H9 (cell line): ENCODE measurements at regions not wholly inside any gene's neighbourhood (a gene's known extent, or its start where the extent isn't known, plus 50 kb on each side); places are given as distances from the start of the nearest gene placed in this dataset.

Experiments used
- DNase-seq: peaks from one replicate; pipeline ENCODE4 v3.0.0-alpha.2; 2017
- H2AFZ ChIP-seq: one replicate; pipeline ENCODE4 v1.6.1; 2013; ENCODE audit warnings: mild to moderate bottlenecking, low read length, control low read depth, moderate library complexity
- H2AK5ac ChIP-seq: 2 replicates; pipeline ENCODE4 v1.6.1; 2013; ENCODE audit warnings: low read length, control low read depth, mixed read lengths; ENCODE audit not compliant: insufficient read length
- H2BK120ac ChIP-seq: one replicate; pipeline ENCODE4 v1.6.1; 2013; ENCODE audit warnings: low read depth, mild to moderate bottlenecking, low read length, control low read depth, inconsistent platforms; ENCODE audit not compliant: poor library complexity, severe bottlenecking
- H2BK12ac ChIP-seq: 2 replicates; pipeline ENCODE4 v1.6.1; 2013; ENCODE audit warnings: low read length, control low read depth, mixed read lengths, low read depth; ENCODE audit not compliant: insufficient read length
- H2BK15ac ChIP-seq: 2 replicates; pipeline ENCODE4 v1.6.1; 2013; ENCODE audit warnings: low read depth, low read length, control low read depth
- H2BK20ac ChIP-seq: one replicate; pipeline ENCODE4 v1.6.1; 2013; ENCODE audit warnings: low read depth, mild to moderate bottlenecking, low read length, control low read depth, inconsistent platforms; ENCODE audit not compliant: poor library complexity, severe bottlenecking
- H2BK5ac ChIP-seq: 2 replicates; pipeline ENCODE4 v1.6.1; 2013; ENCODE audit warnings: low read length, control low read depth, mixed read lengths; ENCODE audit not compliant: insufficient read length
- H3K14ac ChIP-seq: 2 replicates; pipeline ENCODE4 v1.6.1; 2013; ENCODE audit warnings: low read length, control low read depth; ENCODE audit not compliant: insufficient read depth
- H3K18ac ChIP-seq: 2 replicates; pipeline ENCODE4 v1.6.1; 2013; ENCODE audit warnings: low read depth, mild to moderate bottlenecking, mixed read lengths, low read length, control low read depth; ENCODE audit not compliant: insufficient read length
- H3K23ac ChIP-seq: 2 replicates; pipeline ENCODE4 v1.6.1; 2013; ENCODE audit warnings: low read length, control low read depth, mixed read lengths, low read depth; ENCODE audit not compliant: insufficient read length
- H3K23me2 ChIP-seq: 2 replicates; pipeline ENCODE4 v1.6.1; 2013; ENCODE audit warnings: low read depth, mild to moderate bottlenecking, mixed read lengths, low read length, control low read depth; ENCODE audit not compliant: insufficient read length, poor library complexity, severe bottlenecking
- H3K27ac ChIP-seq: 2 replicates; pipeline ENCODE4 v1.5.1; 2013; ENCODE audit warnings: low read length, control low read depth, mixed read lengths, low read depth; ENCODE audit not compliant: insufficient read length
- H3K27me3 ChIP-seq: 2 replicates; pipeline ENCODE4 v1.6.1; 2013; ENCODE audit warnings: low read length, control low read depth, inconsistent platforms; ENCODE audit not compliant: insufficient read depth
- H3K4ac ChIP-seq: 2 replicates; pipeline ENCODE4 v1.6.1; 2013; ENCODE audit warnings: low read depth, mild to moderate bottlenecking, control low read depth, inconsistent platforms, low read length, moderate library complexity
- H3K4me1 ChIP-seq: 2 replicates; pipeline ENCODE4 v1.6.1; 2013; ENCODE audit warnings: low read length, control low read depth, inconsistent platforms; ENCODE audit not compliant: insufficient read depth
- H3K4me2 ChIP-seq: 2 replicates; pipeline ENCODE4 v1.6.1; 2013; ENCODE audit warnings: low read length, control low read depth, mixed read lengths; ENCODE audit not compliant: insufficient read length, insufficient read depth
- H3K56ac ChIP-seq: 2 replicates; pipeline ENCODE4 v1.6.1; 2013; ENCODE audit warnings: low read depth, mild to moderate bottlenecking, mixed read lengths, low read length, control low read depth; ENCODE audit not compliant: insufficient read length
- H3K79me1 ChIP-seq: 2 replicates; pipeline ENCODE4 v1.6.1; 2013; ENCODE audit warnings: low read depth, mild to moderate bottlenecking, moderate library complexity, low read length, control low read depth, inconsistent platforms; ENCODE audit not compliant: insufficient read depth, poor library complexity, severe bottlenecking
- H3K79me2 ChIP-seq: 2 replicates; pipeline ENCODE4 v1.6.1; 2013; ENCODE audit warnings: low read length, control low read depth, inconsistent platforms; ENCODE audit not compliant: insufficient read depth
- H3K9ac ChIP-seq: 2 replicates; pipeline ENCODE4 v1.6.1; 2013; ENCODE audit warnings: low read length, control low read depth, mixed read lengths; ENCODE audit not compliant: insufficient read length; ENCODE audit errors: extremely low read depth
- H3K9me3 ChIP-seq: one replicate; pipeline ENCODE4 v1.6.1; 2013; ENCODE audit warnings: low read depth, low read length, inconsistent platforms; ENCODE audit not compliant: control insufficient read depth
- H3T11ph ChIP-seq: one replicate; pipeline ENCODE4 v1.6.1; 2013; ENCODE audit warnings: mild to moderate bottlenecking, low read length, control low read depth, inconsistent platforms
- H4K20me1 ChIP-seq: one replicate; pipeline ENCODE4 v1.6.1; 2013; ENCODE audit not compliant: control insufficient read depth, insufficient read length, insufficient read depth
- H4K5ac ChIP-seq: 2 replicates; pipeline ENCODE4 v1.6.1; 2013; ENCODE audit warnings: low read depth, mild to moderate bottlenecking, mixed read lengths, low read length, control low read depth; ENCODE audit not compliant: insufficient read length
- H4K8ac ChIP-seq: replicated peaks from 2 replicates; pipeline ENCODE4 v1.6.1; 2013; ENCODE audit warnings: low read length, control low read depth, mixed read lengths, low read depth; ENCODE audit not compliant: insufficient read length
- H4K91ac ChIP-seq: 2 replicates; pipeline ENCODE4 v1.6.1; 2013; ENCODE audit warnings: low read depth, mild to moderate bottlenecking, moderate library complexity, mixed read lengths, low read length, control low read depth; ENCODE audit not compliant: insufficient read length
- H3K27ac Mint-ChIP-seq, 3 experiments: 2 replicates in 2 of 3; 3 replicates in 1 of 3; pipeline ENCODE4 v1.8.0; 2020 to 2021; ENCODE audit warnings: mixed read lengths in 3 of 3, mild to moderate bottlenecking in 1 of 3, moderate library complexity in 1 of 3
- H3K27me3 Mint-ChIP-seq: 2 replicates; pipeline ENCODE4 v1.8.0; 2021; ENCODE audit warnings: low read depth, mild to moderate bottlenecking, moderate library complexity, mixed read lengths
- H3K36me3 Mint-ChIP-seq, 3 experiments: 2 replicates in 2 of 3; 3 replicates in 1 of 3; pipeline ENCODE4 v1.8.0; 2020 to 2021; ENCODE audit warnings: low read depth in 3 of 3, mixed read lengths in 3 of 3; ENCODE audit not compliant: insufficient read depth in 1 of 3
- H3K4me1 Mint-ChIP-seq, 2 experiments: 2 replicates each; pipeline ENCODE4 v1.8.0; 2020; ENCODE audit warnings: mixed read lengths in 2 of 2
- H3K4me3 Mint-ChIP-seq, 2 experiments: 2 replicates in 1 of 2; 3 replicates in 1 of 2; pipeline ENCODE4 v1.8.0; 2020 to 2021; ENCODE audit warnings: mild to moderate bottlenecking in 2 of 2, mixed read lengths in 2 of 2, moderate library complexity in 1 of 2
- H3K9me3 Mint-ChIP-seq, 2 experiments: 2 replicates in 1 of 2; 3 replicates in 1 of 2; pipeline ENCODE4 v1.8.0; 2020; ENCODE audit warnings: mild to moderate bottlenecking in 2 of 2, mixed read lengths in 2 of 2, moderate library complexity in 1 of 2
- WGBS: extraction: QIAGEN DNeasy Blood & Tissue Kit; methylation state at CpG from one replicate; pipeline ENCODE4 v1.1.7; 2013; ENCODE audit warnings: missing lambda C conversion rate, low lambda C conversion rate, mixed read lengths; ENCODE audit not compliant: insufficient read length; ENCODE audit errors: extremely low coverage; 5-methylcytosine and 5-hydroxymethylcytosine counted together
- TF ChIP-seq, protein P1 (sequence below): fragments of 200-600 bp; sonication (generic); conservative IDR thresholded peaks from 3 replicates; pipeline ENCODE4 v1.8.0; 2021; ENCODE audit warnings: antibody characterized with exemption, mild to moderate bottlenecking

DNA sequence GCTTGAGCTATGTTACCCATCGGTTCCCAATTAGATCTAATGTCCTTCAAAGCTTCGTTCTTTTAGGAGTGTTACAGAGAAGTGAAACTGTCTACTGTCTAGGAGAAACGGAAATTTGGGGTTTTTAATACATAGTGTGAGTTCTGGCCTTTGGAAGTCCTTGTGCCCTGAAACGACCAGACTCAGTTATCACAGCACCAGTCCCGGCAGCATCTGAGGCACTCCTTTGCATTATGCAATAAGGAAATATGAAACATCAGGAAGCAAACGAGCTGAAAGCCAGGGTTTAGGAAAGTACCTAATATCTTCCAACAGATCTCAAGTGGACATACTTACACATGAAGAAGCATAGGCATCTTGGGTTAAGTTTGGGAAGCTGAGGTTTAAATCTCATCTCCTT lies 61.8 kb upstream of the ADGRF1 start:
- Histone ChIP-seq H2AK5ac (no peak overlapping the region), H2BK120ac (no peak overlapping the region), H3K27ac (no peak overlapping the region), H4K5ac (no peak overlapping the region), H3K56ac (no peak overlapping the region), H2BK15ac (no peak overlapping the region), H3K27me3 (no peaks in the 10 kb centered on the region), H3K14ac (no peak overlapping the region), H2AFZ (no peak overlapping the region), H3K4me1 (peaks cover 15% of the 10 kb centered on the region; the same call in 1 of the 2 replicates), H3K4me2 (no peak overlapping the region), H2BK5ac (no peak overlapping the region), H3K79me1 (no peaks in the 10 kb centered on the region), H4K8ac (no peak overlapping the region), H4K20me1 (no peaks in the 10 kb centered on the region), H3K23ac (no peak overlapping the region), H3K18ac (no peak overlapping the region), H4K91ac (no peak overlapping the region), H3K4ac (no peak overlapping the region), H3K9me3 (no peaks in the 10 kb centered on the region), H3K23me2 (no peaks in the 10 kb centered on the region), H3K9ac (no peak overlapping the region), H3K79me2 (no peaks in the 10 kb centered on the region), H3T11ph (no peak overlapping the region), H2BK12ac (no peak overlapping the region), H2BK20ac (no peak overlapping the region)
- no CpG with 5 or more reads among the region's 6 CpGs for WGBS
- no peaks in the 10 kb centered on the region for H3K9me3 Mint-ChIP-seq
- H3K27ac Mint-ChIP-seq, result no peak overlapping the region
- no peak overlapping the region for H3K4me3 Mint-ChIP-seq
- no peaks in the 10 kb centered on the region for H3K36me3 Mint-ChIP-seq
- no peaks in the 10 kb centered on the region; the same call in 1 of the 2 replicates for H3K27me3 Mint-ChIP-seq
- TF ChIP-seq, protein P1, sequence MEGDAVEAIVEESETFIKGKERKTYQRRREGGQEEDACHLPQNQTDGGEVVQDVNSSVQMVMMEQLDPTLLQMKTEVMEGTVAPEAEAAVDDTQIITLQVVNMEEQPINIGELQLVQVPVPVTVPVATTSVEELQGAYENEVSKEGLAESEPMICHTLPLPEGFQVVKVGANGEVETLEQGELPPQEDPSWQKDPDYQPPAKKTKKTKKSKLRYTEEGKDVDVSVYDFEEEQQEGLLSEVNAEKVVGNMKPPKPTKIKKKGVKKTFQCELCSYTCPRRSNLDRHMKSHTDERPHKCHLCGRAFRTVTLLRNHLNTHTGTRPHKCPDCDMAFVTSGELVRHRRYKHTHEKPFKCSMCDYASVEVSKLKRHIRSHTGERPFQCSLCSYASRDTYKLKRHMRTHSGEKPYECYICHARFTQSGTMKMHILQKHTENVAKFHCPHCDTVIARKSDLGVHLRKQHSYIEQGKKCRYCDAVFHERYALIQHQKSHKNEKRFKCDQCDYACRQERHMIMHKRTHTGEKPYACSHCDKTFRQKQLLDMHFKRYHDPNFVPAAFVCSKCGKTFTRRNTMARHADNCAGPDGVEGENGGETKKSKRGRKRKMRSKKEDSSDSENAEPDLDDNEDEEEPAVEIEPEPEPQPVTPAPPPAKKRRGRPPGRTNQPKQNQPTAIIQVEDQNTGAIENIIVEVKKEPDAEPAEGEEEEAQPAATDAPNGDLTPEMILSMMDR, result no peak
- H3K4me1 Mint-ChIP-seq, result peaks cover 21 to 22% of the 10 kb centered on the region in 2 experiments
- DNase-seq, result no peak
